C4-2B (cell line): ENCODE measurements at regions not wholly inside any gene's neighbourhood (a gene's known extent, or its start where the extent isn't known, plus 50 kb on each side); places are given as distances from the start of the nearest gene placed in this dataset.

Experiments
- CTCF ChIP-seq: fragments of 450-650 bp; conservative IDR thresholded peaks from 2 replicates; pipeline ENCODE4 v1.5.1; 2017; ENCODE audit warnings: mild to moderate bottlenecking
- ZFX ChIP-seq: fragments of 450-650 bp; IDR thresholded peaks from 2 replicates; pipeline ENCODE4 v1.6.1; 2017

- TF ChIP-seq CTCF (no peak), ZFX (no peak)
Observed at GRCh38 chr2:129490641-129491040, 488.8 kb upstream of the RAB6C start.
